NCI-H460 (cell line): ENCODE measurements at regions not wholly inside any gene's neighbourhood (a gene's known extent, or its start where the extent isn't known, plus 50 kb on each side); places are given as distances from the start of the nearest gene placed in this dataset.
"Not testable (repeated sequence)": the region's sequence is repeated elsewhere in the genome, so short reads cannot be mapped to it uniquely, and the experiment has no call there.

Experiments used
- DNase-seq: peaks from one replicate; pipeline ENCODE4 v3.0.0-alpha.2; 2016; ENCODE audit warnings: low read depth; ENCODE audit errors: extremely low read depth

GRCh38 chr21:21973806-21974205 is 975.6 kb downstream of the NCAM2 start:
- DNase-seq: peak; percentile 4

GRCh38 chr21:21996891-21997290 is 998.7 kb downstream of the NCAM2 start:
- no peak for DNase-seq

- DNase-seq: no peak
Observed at GRCh38 chr21:21997390-21998333, 999.5 kb downstream of the NCAM2 start.

- no peak for DNase-seq
Observed at GRCh38 chr21:22019766-22020165, 1021.6 kb downstream of the NCAM2 start.

GRCh38 chr21:22020221-22020620 is 1022.0 kb downstream of the NCAM2 start:
- DNase-seq: no peak

GRCh38 chr21:22023896-22024295 is 1025.7 kb downstream of the NCAM2 start:
- not testable (repeated sequence) for DNase-seq

GRCh38 chr21:22044431-22044830 is 1046.2 kb downstream of the NCAM2 start:
- DNase-seq: no peak

- DNase-seq: no peak
Observed at GRCh38 chr21:22046576-22046975, 1048.4 kb downstream of the NCAM2 start.

- no peak for DNase-seq
Observed at GRCh38 chr21:22056904-22057303, 1058.7 kb downstream of the NCAM2 start.

- DNase-seq: no peak
Observed at GRCh38 chr21:22062472-22063139, 1064.4 kb downstream of the NCAM2 start.

- DNase-seq: no peak
Observed at GRCh38 chr21:22063140-22063539, 1064.9 kb downstream of the NCAM2 start.

GRCh38 chr21:22076471-22076870 is 1078.3 kb downstream of the NCAM2 start:
- DNase-seq: no peak

GRCh38 chr21:22083899-22084298 is 1085.7 kb downstream of the NCAM2 start:
- DNase-seq: no peak

- DNase-seq: no peak
Observed at GRCh38 chr21:22096314-22096713, 1098.1 kb downstream of the NCAM2 start.

GRCh38 chr21:22106720-22107410 is 1108.7 kb downstream of the NCAM2 start:
- DNase-seq: no peak

- no peak for DNase-seq
Observed at GRCh38 chr21:22115746-22116145, 1117.5 kb downstream of the NCAM2 start.

- DNase-seq: no peak
Observed at GRCh38 chr21:22120616-22121266, 1122.5 kb downstream of the NCAM2 start.

- no peak for DNase-seq
Observed at GRCh38 chr21:22125581-22125980, 1127.4 kb downstream of the NCAM2 start.

GRCh38 chr21:22128671-22129070 is 1130.5 kb downstream of the NCAM2 start:
- no peak for DNase-seq

- DNase-seq: no peak
Observed at GRCh38 chr21:22132358-22133071, 1134.3 kb downstream of the NCAM2 start.
